ENCODE measurements at regions not wholly inside any gene's neighbourhood (a gene's known extent, or its start where the extent isn't known, plus 50 kb on each side); places are given as distances from the start of the nearest gene placed in this dataset.

- Mint-ChIP-seq H3K4me1 (no peaks in the 10 kb centered on the region), H3K27me3 (ENCODE audit: low read depth) (peaks cover 4% of the 10 kb centered on the region; the same call in 1 of the 2 replicates), H3K36me3 (ENCODE audit: insufficient read depth in 1 of 3, low read depth in 3 of 3) (no peaks in the 10 kb centered on the region), H3K27ac (no peak overlapping the region), H3K4me3 (no peak overlapping the region), H3K9me3 (no peaks in the 10 kb centered on the region)
- no peaks in the 10 kb centered on the region for H4K20me1 ChIP-seq (ENCODE audit: control insufficient read depth, insufficient read depth, insufficient read length)
- H3K4me2 ChIP-seq (ENCODE audit: insufficient read depth, insufficient read length, low read length), result no peak overlapping the region
- no peak overlapping the region for H3K23ac ChIP-seq (ENCODE audit: insufficient read length, low read depth, low read length)
- no peak overlapping the region for H2BK120ac ChIP-seq (ENCODE audit: low read depth, low read length, poor library complexity, severe bottlenecking)
- no peak overlapping the region for H3T11ph ChIP-seq (ENCODE audit: low read length)
- H2BK5ac ChIP-seq (ENCODE audit: insufficient read length, low read length), result no peak overlapping the region
- H2AFZ ChIP-seq (ENCODE audit: low read length), result no peak overlapping the region
- no peak overlapping the region for H4K5ac ChIP-seq (ENCODE audit: insufficient read length, low read depth, low read length)
- no peak overlapping the region for H3K56ac ChIP-seq (ENCODE audit: insufficient read length, low read depth, low read length)
- no peak overlapping the region for H2AK5ac ChIP-seq (ENCODE audit: insufficient read length, low read length)
- WGBS (ENCODE audit: extremely low coverage, insufficient read length, low lambda C conversion rate), result no CpG with 5 or more reads among the region's 3 CpGs
- no peak overlapping the region for H3K4ac ChIP-seq (ENCODE audit: low read depth, low read length)
- H2BK12ac ChIP-seq (ENCODE audit: insufficient read length, low read depth, low read length), result no peak overlapping the region
- H3K9ac ChIP-seq (ENCODE audit: extremely low read depth, insufficient read length, low read length), result no peak overlapping the region
- no peak overlapping the region for H3K18ac ChIP-seq (ENCODE audit: insufficient read length, low read depth, low read length)
- no peaks in the 10 kb centered on the region for H3K23me2 ChIP-seq (ENCODE audit: insufficient read length, low read depth, low read length, poor library complexity, severe bottlenecking)
- H3K14ac ChIP-seq (ENCODE audit: insufficient read depth, low read length), result no peak overlapping the region
- no peaks in the 10 kb centered on the region for H3K4me1 ChIP-seq (ENCODE audit: insufficient read depth, low read length)
- H2BK20ac ChIP-seq (ENCODE audit: low read depth, low read length, poor library complexity, severe bottlenecking), result no peak overlapping the region
- H3K27ac ChIP-seq (ENCODE audit: insufficient read length, low read depth, low read length), result no peak overlapping the region
- no peaks in the 10 kb centered on the region for H3K27me3 ChIP-seq (ENCODE audit: insufficient read depth, low read length)
- no peaks in the 10 kb centered on the region for H3K79me2 ChIP-seq (ENCODE audit: insufficient read depth, low read length)
- H3K9me3 ChIP-seq (ENCODE audit: control insufficient read depth, low read depth, low read length), result no peaks in the 10 kb centered on the region
- no peak for TF ChIP-seq CTCF (conservative IDR thresholded peaks at IDR 0.05)
- H4K8ac ChIP-seq (replicated peaks; ENCODE audit: insufficient read length, low read depth, low read length), result no peak overlapping the region
- no peak for DNase-seq
- H4K91ac ChIP-seq (ENCODE audit: insufficient read length, low read depth, low read length), result no peak overlapping the region
- H3K79me1 ChIP-seq (ENCODE audit: insufficient read depth, low read depth, low read length, poor library complexity, severe bottlenecking), result no peaks in the 10 kb centered on the region
- H2BK15ac ChIP-seq (ENCODE audit: low read depth, low read length), result no peak overlapping the region
These were observed 113.9 kb downstream of the HNMT start for GRCh38 chr2:138078153-138078552.

All from H9 (cell line).